HUES64 (cell line): ENCODE measurements at regions not wholly inside any gene's neighbourhood (a gene's known extent, or its start where the extent isn't known, plus 50 kb on each side); places are given as distances from the start of the nearest gene placed in this dataset.
"Not testable (repeated sequence)": the region's sequence is repeated elsewhere in the genome, so short reads cannot be mapped to it uniquely, and the experiment has no call there.

Experiments
- H3K27ac ChIP-seq: 2 replicates; pipeline ENCODE4 v1.7.0; 2013; ENCODE audit warnings: low read depth, low read length, inconsistent platforms
- H3K27me3 ChIP-seq: 2 replicates; pipeline ENCODE4 v1.6.1; 2013; ENCODE audit warnings: mild to moderate bottlenecking, low read length; ENCODE audit not compliant: insufficient read depth
- H3K36me3 ChIP-seq: 2 replicates; pipeline ENCODE4 v1.6.1; 2013; ENCODE audit warnings: mild to moderate bottlenecking, low read length; ENCODE audit not compliant: insufficient read depth
- H3K4me1 ChIP-seq: 2 replicates; pipeline ENCODE4 v1.6.1; 2013; ENCODE audit warnings: mild to moderate bottlenecking, low read length, moderate library complexity; ENCODE audit not compliant: insufficient read depth
- H3K4me3 ChIP-seq: 2 replicates; pipeline ENCODE4 v1.5.1; 2013; ENCODE audit warnings: mild to moderate bottlenecking, low read length, moderate library complexity
- H3K9ac ChIP-seq: 2 replicates; pipeline ENCODE4 v1.6.1; 2013; ENCODE audit warnings: mild to moderate bottlenecking, low read depth, low read length
- H3K9me3 ChIP-seq: 2 replicates; pipeline ENCODE4 v1.6.1; 2013; ENCODE audit warnings: low read depth, low read length; ENCODE audit not compliant: insufficient read depth
- WGBS: fragments of 150-250, 120-280 bp; methylation state at CpG from one replicate; pipeline ENCODE4 v1.1.7; 2013; ENCODE audit warnings: missing lambda C conversion rate; 5-methylcytosine and 5-hydroxymethylcytosine counted together

DNA sequence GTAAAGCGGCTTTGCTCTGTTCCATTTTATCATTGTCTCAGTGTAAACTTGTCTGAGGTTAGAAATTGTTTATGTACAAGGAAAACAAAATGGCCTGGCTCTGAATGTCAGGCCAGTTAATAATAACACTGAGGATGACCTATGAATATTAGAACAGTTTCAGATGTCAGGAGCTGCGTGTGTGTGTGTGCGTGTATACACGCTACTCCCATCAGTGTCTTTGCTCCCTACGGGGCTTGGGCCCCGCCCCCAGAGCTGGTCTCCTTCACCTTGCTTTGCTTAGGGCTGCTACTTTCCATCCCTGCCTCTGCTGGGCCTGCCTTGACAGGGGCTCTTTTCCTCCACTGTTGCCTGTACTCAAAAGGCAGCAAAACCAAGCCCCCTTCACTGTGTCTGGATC lies 142.3 kb upstream of the BET1 start:
- Histone ChIP-seq H3K4me1 (peaks cover 4% of the 10 kb centered on the region; the same call in 1 of the 2 replicates), H3K27ac (no peak overlapping the region), H3K36me3 (no peaks in the 10 kb centered on the region), H3K4me3 (no peak overlapping the region), H3K9ac (no peak overlapping the region), H3K27me3 (no peaks in the 10 kb centered on the region), H3K9me3 (no peaks in the 10 kb centered on the region)
- 86% methylated on average over 6 of the region's 6 CpGs for WGBS

DNA sequence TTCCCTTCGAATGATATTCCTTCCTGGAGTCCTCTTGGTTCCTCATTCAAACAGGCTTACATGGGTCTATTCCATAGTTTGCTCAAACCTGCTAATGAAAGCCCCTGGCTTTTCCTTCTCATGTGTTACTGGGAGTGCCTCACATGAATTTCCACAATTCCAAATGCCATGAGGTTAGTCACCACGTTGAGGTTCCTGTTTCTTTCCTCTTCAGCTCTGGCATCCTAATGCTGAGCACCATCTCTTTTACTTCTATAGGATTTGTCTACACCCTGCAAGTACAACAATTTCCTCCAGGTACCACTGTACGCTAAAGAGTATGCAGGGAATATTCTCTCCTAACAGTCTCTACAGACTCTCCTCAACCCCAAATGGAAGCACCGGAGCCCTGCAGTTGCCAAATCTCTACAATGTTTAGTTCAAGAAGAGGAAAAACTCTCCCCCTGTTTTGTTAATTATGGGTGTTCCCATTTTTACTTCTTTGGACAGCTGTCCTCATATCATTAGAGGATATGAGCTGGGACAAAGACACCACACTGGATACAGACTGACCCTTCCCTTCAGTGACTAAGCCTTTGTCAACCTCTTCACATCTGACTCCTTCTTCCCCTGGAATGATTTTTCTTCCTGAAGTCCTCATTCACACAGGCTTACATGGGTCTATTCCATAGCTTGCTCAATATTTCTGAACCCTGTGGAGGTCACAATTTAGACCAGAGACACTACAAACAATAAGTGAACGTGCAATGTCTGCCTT lies 145.8 kb upstream of the BET1 start:
- WGBS = 93% methylated on average over 4 of the region's 5 CpGs
- peaks cover 5% of the 10 kb centered on the region; the same call in 1 of the 2 replicates for H3K4me1 ChIP-seq
- H3K27me3 ChIP-seq = no peaks in the 10 kb centered on the region
- no peak overlapping the region for H3K4me3 ChIP-seq
- no peaks in the 10 kb centered on the region for H3K9me3 ChIP-seq
- no peak overlapping the region for H3K9ac ChIP-seq
- H3K27ac ChIP-seq = no peak overlapping the region
- H3K36me3 ChIP-seq = no peaks in the 10 kb centered on the region

DNA sequence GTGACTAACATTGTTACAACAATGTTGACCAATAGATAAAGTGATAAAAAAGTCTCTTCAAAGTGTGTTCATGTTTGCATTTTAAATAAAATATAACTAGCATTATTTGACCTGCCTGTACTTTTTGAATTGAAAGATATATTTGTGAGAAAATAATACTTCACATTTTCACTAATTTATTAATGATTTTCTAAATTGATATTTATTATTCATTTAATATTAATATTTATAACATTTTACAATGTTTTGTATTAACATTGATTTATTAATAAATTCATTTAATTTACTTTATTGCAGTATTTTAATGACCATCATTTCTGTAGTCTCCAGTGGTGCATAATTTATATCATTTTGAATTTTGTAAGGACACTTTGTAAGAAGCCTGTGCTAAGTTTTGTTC lies 150.0 kb upstream of the BET1 start:
- H3K27ac ChIP-seq = no peak overlapping the region
- H3K9me3 ChIP-seq = no peaks in the 10 kb centered on the region
- no peak overlapping the region for H3K4me3 ChIP-seq
- H3K4me1 ChIP-seq = peaks cover 6% of the 10 kb centered on the region; the same call in 1 of the 2 replicates
- no peaks in the 10 kb centered on the region for H3K27me3 ChIP-seq
- no peak overlapping the region for H3K9ac ChIP-seq
- H3K36me3 ChIP-seq = no peaks in the 10 kb centered on the region

DNA sequence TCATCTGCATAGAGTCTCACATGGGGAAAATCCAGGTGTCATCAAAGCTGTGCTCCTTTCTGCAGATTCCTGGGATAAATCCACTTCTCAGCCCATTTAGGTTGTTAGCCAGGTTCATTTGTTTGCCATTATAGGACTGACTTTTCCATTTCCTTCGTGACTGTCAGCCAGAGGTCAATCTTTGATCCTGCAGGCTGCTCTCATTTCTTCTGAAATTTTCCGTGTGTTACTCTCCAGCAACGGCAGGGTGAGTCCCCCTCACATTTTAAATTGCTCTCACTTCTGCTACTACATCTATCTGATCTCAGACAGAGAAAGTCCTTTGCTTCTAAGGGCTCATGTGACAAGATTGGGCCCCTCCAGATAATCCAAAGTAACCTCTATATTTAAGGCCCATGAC lies 150.7 kb upstream of the BET1 start:
- 52% methylated on average over 3 of the region's 3 CpGs for WGBS
- no peaks in the 10 kb centered on the region for H3K27me3 ChIP-seq
- peaks cover 6% of the 10 kb centered on the region; the same call in 1 of the 2 replicates for H3K4me1 ChIP-seq
- H3K36me3 ChIP-seq = no peaks in the 10 kb centered on the region
- no peak overlapping the region for H3K4me3 ChIP-seq
- H3K27ac ChIP-seq = no peak overlapping the region
- H3K9me3 ChIP-seq = no peaks in the 10 kb centered on the region
- no peak overlapping the region for H3K9ac ChIP-seq

DNA sequence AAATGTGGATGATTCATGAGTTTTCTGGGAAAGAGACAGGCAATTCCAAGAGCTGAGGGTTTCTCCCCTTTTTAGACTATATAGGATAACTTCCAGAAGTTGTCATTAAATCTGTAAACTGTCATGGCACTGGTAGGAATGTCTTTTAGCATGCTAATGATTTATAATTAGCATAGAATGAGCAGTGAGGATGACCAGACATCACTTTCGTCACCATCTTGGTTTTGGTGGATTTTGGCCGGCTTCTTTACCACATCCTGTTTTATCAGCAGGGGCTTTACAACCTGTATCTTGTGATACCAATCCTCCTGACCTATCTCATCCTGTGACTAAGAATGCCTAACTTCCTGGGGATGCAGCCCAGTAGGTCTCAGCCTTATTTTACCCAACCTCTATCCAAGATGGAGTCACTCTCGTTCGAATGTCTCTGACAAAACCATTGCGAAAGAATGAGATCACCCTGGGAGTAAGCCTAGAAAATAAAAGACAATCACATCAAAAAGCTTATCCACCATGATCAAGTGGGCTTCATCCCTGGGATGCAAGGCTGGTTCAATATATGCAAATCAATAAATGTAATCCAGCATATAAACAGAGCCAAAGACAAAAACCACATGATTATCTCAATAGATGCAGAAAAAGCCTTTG lies 153.6 kb upstream of the BET1 start:
- not testable (repeated sequence) for H3K27ac ChIP-seq, H3K27me3 ChIP-seq, H3K4me1 ChIP-seq, H3K9me3 ChIP-seq, H3K36me3 ChIP-seq, H3K4me3 ChIP-seq, H3K9ac ChIP-seq
- 84% methylated on average over 5 of the region's 5 CpGs for WGBS

DNA sequence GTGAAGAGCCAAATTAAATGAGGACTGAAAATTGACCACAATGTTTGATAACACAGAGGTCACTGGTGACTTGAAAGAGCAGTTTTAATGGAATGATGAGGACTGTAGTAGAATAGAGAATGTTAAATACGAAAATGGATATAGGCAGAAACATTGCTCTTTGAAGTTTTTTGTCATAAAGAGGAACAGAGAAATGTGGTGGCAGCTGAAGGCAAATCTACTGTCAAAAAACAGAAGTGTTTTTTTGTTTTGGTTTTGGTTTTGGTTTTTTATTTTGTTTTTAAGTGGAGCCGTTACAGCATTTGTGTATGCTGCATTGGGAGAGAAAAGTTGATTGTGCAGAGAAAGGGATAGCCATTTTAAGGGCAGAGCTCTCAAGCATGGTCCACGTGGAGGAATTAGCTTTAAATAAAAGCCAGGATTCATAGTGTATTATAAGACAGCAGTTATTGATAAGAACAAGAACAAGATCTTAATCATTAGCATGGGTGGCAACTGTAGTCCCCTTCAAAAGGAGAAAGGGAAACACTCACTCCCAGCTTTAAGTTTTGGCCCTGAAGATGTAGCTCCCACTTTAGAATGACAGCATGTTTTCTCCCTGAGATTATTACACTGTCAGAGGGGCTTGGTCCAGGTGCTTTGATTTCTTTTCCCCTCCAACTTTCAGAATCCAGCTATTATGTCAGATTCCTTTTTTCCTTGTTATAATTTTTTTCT lies 156.7 kb upstream of the BET1 start:
- Histone ChIP-seq H3K9ac (no peak overlapping the region), H3K36me3 (no peaks in the 10 kb centered on the region), H3K4me3 (no peak overlapping the region), H3K27ac (no peak overlapping the region), H3K9me3 (no peaks in the 10 kb centered on the region), H3K4me1 (no peaks in the 10 kb centered on the region), H3K27me3 (no peaks in the 10 kb centered on the region)
- 93% methylated on average over 3 of the region's 3 CpGs for WGBS

DNA sequence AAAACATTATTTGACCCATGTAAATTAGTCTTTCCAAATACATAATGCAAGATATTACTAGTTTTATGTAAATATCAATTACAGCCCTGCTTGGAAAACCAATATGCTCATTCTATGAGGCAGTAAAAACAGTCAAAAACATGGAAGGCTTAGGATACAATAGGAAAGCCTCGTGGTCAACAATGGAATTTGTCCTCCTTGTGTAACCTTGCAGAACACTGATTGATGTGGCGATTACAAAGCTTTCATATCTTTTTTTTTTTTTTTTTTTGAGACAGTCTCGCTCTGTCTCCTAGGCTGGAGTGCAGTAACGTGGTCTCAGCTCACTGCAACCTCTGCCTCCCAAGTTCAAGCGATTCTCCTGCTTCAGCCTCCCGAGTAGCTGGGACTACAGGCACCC lies 157.3 kb upstream of the BET1 start:
- no peak overlapping the region for H3K9ac ChIP-seq
- no peaks in the 10 kb centered on the region for H3K36me3 ChIP-seq
- H3K27ac ChIP-seq = no peak overlapping the region
- no peaks in the 10 kb centered on the region for H3K4me1 ChIP-seq
- H3K27me3 ChIP-seq = no peaks in the 10 kb centered on the region
- peaks cover 4% of the 10 kb centered on the region for H3K9me3 ChIP-seq
- no peak overlapping the region for H3K4me3 ChIP-seq
- 91% methylated on average over 6 of the region's 6 CpGs for WGBS

DNA sequence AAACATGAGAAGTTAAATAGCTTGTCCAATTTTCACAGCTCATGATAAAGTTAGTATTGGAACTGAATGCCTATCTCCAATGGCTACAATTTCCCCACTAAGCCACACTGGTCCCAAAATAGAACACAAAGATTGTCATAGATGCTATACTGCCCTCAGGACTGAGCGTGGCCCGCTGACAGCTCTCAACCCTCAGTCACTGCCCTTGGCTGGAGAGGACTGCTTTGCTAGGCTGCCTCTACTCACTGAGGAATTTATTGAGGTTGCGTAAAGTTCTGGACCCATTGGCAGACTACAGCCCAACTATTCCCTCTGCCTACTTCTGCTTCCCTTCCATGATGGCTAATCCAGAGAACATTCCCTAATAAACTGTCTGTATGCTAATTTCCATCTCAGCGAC lies 165.5 kb upstream of the BET1 start:
- Histone ChIP-seq H3K4me1 (no peaks in the 10 kb centered on the region), H3K9me3 (peaks cover 8% of the 10 kb centered on the region), H3K36me3 (no peaks in the 10 kb centered on the region), H3K27me3 (no peaks in the 10 kb centered on the region), H3K4me3 (no peak overlapping the region), H3K27ac (no peak overlapping the region), H3K9ac (no peak overlapping the region)
- WGBS = 93% methylated on average over 4 of the region's 4 CpGs

DNA sequence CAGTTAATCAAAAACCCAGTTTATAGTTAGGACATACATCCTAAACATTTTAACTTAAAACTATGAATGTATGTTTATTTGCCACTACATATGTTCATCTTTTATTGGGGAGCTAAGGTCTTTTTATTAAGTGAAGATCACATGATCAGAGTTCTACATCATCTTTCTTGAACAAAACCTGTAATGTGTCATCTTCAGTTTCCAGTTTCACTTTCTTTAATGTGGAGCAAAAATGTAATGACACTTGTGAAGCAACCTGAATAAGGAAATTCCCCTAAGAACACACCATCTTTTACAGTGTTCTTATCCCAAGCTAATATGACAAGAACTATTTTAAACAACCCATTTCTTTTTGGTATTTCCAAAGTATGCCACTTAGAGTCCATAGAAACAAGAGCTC lies 166.7 kb upstream of the BET1 start:
- Histone ChIP-seq H3K9me3 (peaks cover 8% of the 10 kb centered on the region), H3K27ac (no peak overlapping the region), H3K4me1 (no peaks in the 10 kb centered on the region), H3K36me3 (no peaks in the 10 kb centered on the region), H3K27me3 (no peaks in the 10 kb centered on the region), H3K4me3 (no peak overlapping the region), H3K9ac (no peak overlapping the region)

DNA sequence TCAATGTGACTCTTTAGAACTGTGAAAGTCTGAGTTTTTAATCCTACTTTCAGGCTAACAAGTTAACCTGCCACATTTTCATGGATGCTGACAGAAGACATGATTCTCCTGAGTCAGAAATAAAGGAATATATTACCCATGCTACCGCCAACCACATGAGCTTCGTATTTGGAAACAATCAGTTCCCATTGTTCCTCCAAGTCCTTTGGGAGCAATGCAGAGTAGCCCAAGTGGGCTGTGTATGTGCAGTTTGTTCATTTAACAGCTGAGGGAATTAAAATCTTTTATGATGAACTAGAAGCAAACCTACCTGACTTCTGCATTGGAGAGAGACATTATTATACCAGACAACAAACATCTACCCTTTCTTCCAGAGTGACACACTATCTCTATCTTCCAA lies 169.3 kb upstream of the BET1 start:
- Histone ChIP-seq H3K9ac (no peak overlapping the region), H3K4me3 (no peak overlapping the region), H3K36me3 (no peaks in the 10 kb centered on the region), H3K4me1 (no peaks in the 10 kb centered on the region), H3K9me3 (no peaks in the 10 kb centered on the region), H3K27ac (no peak overlapping the region), H3K27me3 (no peaks in the 10 kb centered on the region)
- WGBS = 97% methylated on average over 2 of the region's 2 CpGs

DNA sequence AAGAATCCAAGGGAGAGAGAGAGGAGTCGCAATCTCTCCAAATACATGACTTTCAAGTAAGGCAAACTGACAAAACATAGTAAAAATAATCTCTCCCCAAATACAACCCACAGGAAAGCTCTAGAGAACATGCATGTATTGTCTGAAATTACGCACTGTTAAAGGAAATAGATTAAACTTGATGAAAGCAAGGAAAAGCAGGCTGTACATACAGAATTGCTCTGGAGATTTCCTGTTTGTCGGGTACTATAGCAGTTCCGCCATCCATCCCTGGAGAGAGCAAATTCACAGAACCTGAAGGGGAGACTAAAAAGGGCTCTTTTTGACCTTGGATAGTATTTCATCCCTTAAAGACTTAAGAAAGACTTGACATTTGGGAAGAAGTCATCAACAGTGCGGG lies 170.2 kb upstream of the BET1 start:
- H3K27ac ChIP-seq = no peak overlapping the region
- H3K4me3 ChIP-seq = no peak overlapping the region
- H3K9ac ChIP-seq = no peak overlapping the region
- 95% methylated on average over 4 of the region's 5 CpGs for WGBS
- no peaks in the 10 kb centered on the region for H3K4me1 ChIP-seq
- no peaks in the 10 kb centered on the region for H3K9me3 ChIP-seq
- no peaks in the 10 kb centered on the region for H3K36me3 ChIP-seq
- H3K27me3 ChIP-seq = no peaks in the 10 kb centered on the region
